ENCODE measurements at regions not wholly inside any gene's neighbourhood (a gene's known extent, or its start where the extent isn't known, plus 50 kb on each side); places are given as distances from the start of the nearest gene placed in this dataset.

DNA sequence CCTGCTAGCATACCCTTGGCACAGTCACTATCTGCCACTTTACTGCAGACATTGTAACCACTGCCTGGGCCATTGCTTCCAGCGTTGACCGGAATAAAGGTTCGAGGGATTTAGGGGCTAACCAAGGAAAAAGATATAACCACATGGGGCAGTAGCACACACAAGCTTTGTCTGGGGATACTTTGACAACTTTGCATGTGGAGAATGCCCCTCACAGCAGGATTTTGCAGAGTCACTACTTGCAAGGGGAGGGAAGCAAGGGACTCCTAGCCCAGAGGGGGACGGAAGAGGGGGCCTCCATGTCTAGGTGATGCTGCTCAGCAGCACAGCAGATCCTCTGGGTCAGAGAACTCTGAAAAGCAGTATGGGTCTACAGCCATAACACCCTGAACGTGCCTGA is 138.7 kb downstream of the SPP2 start:
- TF ChIP-seq, protein P1, sequence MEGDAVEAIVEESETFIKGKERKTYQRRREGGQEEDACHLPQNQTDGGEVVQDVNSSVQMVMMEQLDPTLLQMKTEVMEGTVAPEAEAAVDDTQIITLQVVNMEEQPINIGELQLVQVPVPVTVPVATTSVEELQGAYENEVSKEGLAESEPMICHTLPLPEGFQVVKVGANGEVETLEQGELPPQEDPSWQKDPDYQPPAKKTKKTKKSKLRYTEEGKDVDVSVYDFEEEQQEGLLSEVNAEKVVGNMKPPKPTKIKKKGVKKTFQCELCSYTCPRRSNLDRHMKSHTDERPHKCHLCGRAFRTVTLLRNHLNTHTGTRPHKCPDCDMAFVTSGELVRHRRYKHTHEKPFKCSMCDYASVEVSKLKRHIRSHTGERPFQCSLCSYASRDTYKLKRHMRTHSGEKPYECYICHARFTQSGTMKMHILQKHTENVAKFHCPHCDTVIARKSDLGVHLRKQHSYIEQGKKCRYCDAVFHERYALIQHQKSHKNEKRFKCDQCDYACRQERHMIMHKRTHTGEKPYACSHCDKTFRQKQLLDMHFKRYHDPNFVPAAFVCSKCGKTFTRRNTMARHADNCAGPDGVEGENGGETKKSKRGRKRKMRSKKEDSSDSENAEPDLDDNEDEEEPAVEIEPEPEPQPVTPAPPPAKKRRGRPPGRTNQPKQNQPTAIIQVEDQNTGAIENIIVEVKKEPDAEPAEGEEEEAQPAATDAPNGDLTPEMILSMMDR (conservative IDR thresholded peaks at IDR 0.05; ENCODE audit: low read depth, low read length): no peak
- no peak overlapping the region for H3K4me3 ChIP-seq (ENCODE audit: low read length)
- DNase-seq (ENCODE audit: low read depth): no peak

DNA sequence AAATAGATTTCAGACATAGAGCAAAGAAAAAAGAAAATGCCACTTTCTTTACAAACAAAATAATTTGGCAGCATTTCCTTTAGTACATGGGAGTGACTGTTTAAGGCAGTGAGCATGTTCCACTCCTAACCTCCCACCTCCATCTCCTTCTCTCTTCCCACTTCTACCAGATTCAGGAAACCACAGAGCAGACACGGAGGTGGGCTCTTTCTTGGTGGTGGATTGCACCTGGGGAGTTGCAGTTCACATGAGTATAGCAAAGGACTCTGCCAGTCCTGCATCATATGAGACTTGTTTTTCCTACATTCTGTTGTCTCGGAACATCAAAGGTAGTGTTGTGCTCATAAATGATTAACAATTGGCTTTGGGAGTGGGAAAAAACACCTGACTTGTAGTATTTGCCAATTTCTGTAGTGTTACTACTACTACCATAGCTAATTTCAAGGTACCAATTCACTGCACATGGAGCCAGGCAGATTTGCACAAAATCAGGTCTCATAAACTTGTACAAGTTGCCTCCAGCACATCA is 137.2 kb downstream of the SPP2 start:
- TF ChIP-seq, protein P1 (conservative IDR thresholded peaks at IDR 0.05; ENCODE audit: low read depth, low read length): no peak
- DNase-seq (ENCODE audit: low read depth): no peak
- H3K4me3 ChIP-seq (ENCODE audit: low read length): no peak overlapping the region

DNA sequence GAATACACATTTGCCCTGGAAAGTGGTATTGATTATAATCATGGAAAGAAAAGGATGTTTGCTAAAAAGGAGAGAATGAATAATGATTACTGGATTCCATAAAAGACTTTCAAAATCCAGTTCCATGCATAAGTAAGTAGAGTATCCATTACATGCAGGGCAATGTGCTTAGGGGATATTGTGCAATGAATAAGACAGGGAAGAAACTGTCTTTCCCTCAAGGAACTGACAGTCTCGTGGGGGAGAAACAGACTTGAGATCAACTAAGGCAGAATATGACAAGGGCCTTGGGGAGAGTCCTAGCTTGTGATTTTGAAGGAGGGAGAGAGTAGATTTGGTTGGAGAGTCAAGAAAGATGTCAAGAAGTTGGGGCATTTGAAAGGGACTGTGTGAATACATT is 130.6 kb downstream of the SPP2 start:
- no peak for DNase-seq (ENCODE audit: low read depth)
- TF ChIP-seq, protein P1 (conservative IDR thresholded peaks at IDR 0.05; ENCODE audit: low read depth, low read length): no peak
- no peak overlapping the region for H3K4me3 ChIP-seq (ENCODE audit: low read length)

DNA sequence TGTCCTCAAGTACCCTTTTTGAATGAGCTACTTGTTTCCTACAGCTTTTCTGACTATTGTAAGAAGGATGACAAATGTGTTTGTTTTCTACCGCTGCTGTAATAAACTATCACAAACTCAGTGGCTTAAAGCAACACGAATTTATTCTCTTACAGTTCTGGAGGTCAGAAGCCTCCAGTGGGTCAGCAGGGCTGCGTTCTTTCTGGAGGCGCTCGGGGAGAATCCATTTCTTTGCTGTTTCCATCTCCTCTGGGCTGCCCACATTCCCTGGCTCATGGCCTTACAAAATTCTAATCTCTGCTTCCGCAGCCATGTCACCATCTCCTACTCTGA is 128.5 kb downstream of the SPP2 start:
- H3K4me3 ChIP-seq (ENCODE audit: low read length): no peak overlapping the region
- DNase-seq (ENCODE audit: low read depth): no peak
- TF ChIP-seq, protein P1 (conservative IDR thresholded peaks at IDR 0.05; ENCODE audit: low read depth, low read length): no peak

DNA sequence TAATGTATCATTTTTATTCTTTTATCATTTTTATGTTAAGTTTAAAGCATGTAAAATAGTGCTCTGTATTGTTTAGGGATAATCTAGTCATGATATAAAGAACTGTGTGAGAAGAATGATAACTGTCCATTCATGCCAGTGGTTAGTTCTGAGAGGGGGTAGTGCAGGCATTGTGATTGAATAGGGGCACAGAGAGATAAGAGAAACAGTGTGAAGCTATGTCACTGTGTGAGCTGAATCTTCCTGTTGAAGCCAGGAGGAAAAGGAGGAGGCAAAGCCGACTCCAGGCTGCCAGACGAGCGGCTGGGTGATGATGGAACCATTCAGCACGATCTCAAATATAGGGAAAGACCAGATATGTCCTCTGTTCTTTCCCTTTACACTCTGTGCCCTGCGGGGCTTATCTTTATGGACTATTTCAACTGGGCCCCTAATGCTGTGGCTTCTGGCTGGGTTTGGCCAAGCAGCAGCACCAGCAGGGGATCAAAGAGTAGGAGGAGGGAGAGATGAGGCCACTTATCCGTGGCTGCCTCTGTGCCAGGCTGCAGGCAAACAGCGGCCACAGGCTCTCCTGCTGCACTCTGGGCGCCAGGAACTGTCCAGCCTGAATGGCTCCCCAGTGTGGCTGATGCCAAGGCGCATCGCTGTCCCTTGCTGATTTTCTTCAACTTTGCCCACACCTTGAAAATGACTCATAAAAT is 128.0 kb downstream of the SPP2 start:
- TF ChIP-seq, protein P1 (conservative IDR thresholded peaks at IDR 0.05; ENCODE audit: low read depth, low read length): no peak
- DNase-seq (ENCODE audit: low read depth): no peak
- H3K4me3 ChIP-seq (ENCODE audit: low read length): no peak overlapping the region

DNA sequence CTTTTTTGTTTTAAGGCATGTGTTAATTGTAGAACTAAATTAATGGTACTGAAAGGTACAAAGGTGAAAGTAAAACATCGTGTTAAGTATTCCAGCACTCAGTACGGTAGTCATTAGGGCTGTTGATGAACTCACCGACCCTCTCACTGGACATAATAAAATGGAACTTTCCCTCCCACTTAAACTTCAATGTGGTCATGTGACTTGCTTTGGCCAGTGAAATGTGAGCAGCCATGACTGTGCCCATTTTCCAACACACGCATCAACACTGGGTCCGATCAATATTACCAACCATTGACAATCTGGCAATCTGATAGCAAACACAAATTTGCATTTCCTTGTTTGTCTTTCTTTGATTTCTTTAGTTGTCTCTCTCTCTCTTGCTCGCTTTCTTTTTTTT is 125.1 kb downstream of the SPP2 start:
- DNase-seq (ENCODE audit: low read depth): no peak
- no peak overlapping the region for H3K4me3 ChIP-seq (ENCODE audit: low read length)
- TF ChIP-seq, protein P1 (conservative IDR thresholded peaks at IDR 0.05; ENCODE audit: low read depth, low read length): no peak

DNA sequence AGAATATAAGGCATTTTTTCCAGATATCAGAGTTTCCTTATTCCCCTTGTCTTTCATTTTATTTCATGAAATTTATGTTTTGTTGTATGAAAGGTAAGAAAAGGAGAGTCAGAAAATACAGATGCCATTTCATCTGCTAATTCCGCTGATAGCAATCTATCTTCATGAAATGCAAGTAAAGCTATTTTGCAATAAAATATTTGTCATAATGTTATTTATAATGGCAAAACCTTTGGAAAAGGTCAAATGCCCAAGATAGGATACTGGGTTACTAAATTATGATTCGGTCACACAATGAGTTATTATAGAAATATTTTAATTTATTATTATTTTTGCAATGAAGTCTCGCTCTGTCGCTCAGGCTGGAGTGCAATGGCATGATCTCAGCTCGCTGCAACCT is 124.2 kb downstream of the SPP2 start:
- H3K4me3 ChIP-seq (ENCODE audit: low read length): no peak overlapping the region
- TF ChIP-seq, protein P1 (conservative IDR thresholded peaks at IDR 0.05; ENCODE audit: low read depth, low read length): no peak
- no peak for DNase-seq (ENCODE audit: low read depth)
